HG03460 (cell line): ENCODE measurements at regions not wholly inside any gene's neighbourhood (a gene's known extent, or its start where the extent isn't known, plus 50 kb on each side); places are given as distances from the start of the nearest gene placed in this dataset.
"Not testable (repeated sequence)": the region's sequence is repeated elsewhere in the genome, so short reads cannot be mapped to it uniquely, and the experiment has no call there.

Source experiments
- ATAC-seq: cut with Tn5 transposase; IDR thresholded peaks from one replicate; pipeline ENCODE4 v1.9.1; 2021; ENCODE audit not compliant: unreplicated experiment

- no peak for ATAC-seq
Measured at GRCh38 chr11:97622795-97623194, 1233.0 kb downstream of the JRKL start.

- not testable (repeated sequence) for ATAC-seq
Measured at GRCh38 chr11:97636741-97637140, 1246.9 kb downstream of the JRKL start.

- no peak for ATAC-seq
Measured at GRCh38 chr11:97637701-97638100, 1247.9 kb downstream of the JRKL start.

GRCh38 chr11:97638641-97639224 is 1248.9 kb downstream of the JRKL start:
- no peak for ATAC-seq

- no peak for ATAC-seq
Measured at GRCh38 chr11:97641988-97642387, 1252.2 kb downstream of the JRKL start.

GRCh38 chr11:97645736-97646135 is 1255.9 kb downstream of the JRKL start:
- ATAC-seq = no peak

- ATAC-seq = no peak
Measured at GRCh38 chr11:97656356-97656755, 1266.5 kb downstream of the JRKL start.

GRCh38 chr11:97657852-97658251 is 1268.0 kb downstream of the JRKL start:
- ATAC-seq = no peak

GRCh38 chr11:97667057-97667456 is 1277.2 kb downstream of the JRKL start:
- ATAC-seq = no peak

GRCh38 chr11:97683733-97684132 is 1293.9 kb downstream of the JRKL start:
- ATAC-seq = no peak

GRCh38 chr11:97684486-97685439 is 1295.0 kb downstream of the JRKL start:
- ATAC-seq = no peak

GRCh38 chr11:97685695-97686094 is 1295.9 kb downstream of the JRKL start:
- ATAC-seq = no peak

- ATAC-seq = no peak
Measured at GRCh38 chr11:97687111-97687510, 1297.3 kb downstream of the JRKL start.

- no peak for ATAC-seq
Measured at GRCh38 chr11:97691061-97691460, 1301.2 kb downstream of the JRKL start.

- ATAC-seq = no peak
Measured at GRCh38 chr11:97702951-97703350, 1313.1 kb downstream of the JRKL start.

GRCh38 chr11:97703851-97704250 is 1314.0 kb downstream of the JRKL start:
- no peak for ATAC-seq

GRCh38 chr11:97705441-97705840 is 1315.3 kb upstream of the CNTN5 start:
- not testable (repeated sequence) for ATAC-seq

- no peak for ATAC-seq
Measured at GRCh38 chr11:97717922-97718321, 1302.8 kb upstream of the CNTN5 start.

GRCh38 chr11:97722065-97722464 is 1298.7 kb upstream of the CNTN5 start:
- no peak for ATAC-seq

GRCh38 chr11:97722721-97723120 is 1298.0 kb upstream of the CNTN5 start:
- ATAC-seq = no peak

GRCh38 chr11:97729546-97730272 is 1291.0 kb upstream of the CNTN5 start:
- no peak for ATAC-seq
